Trophoblast cell (in vitro differentiated cells and primary cell): ENCODE measurements at regions not wholly inside any gene's neighbourhood (a gene's known extent, or its start where the extent isn't known, plus 50 kb on each side); places are given as distances from the start of the nearest gene placed in this dataset.

ENCODE experiments used
- DNase-seq, 2 donors: peaks; one replicate each; pipeline ENCODE4 v3.0.0-alpha.2; 2016
- H2AFZ ChIP-seq: 2 replicates; pipeline ENCODE4 v1.6.1; 2013; ENCODE audit warnings: low read length, moderate library complexity, mild to moderate bottlenecking; ENCODE audit not compliant: insufficient read depth, poor library complexity
- H2AK5ac ChIP-seq: 2 replicates; pipeline ENCODE4 v1.6.1; 2013; ENCODE audit warnings: mild to moderate bottlenecking, low read length
- H2BK120ac ChIP-seq: 2 replicates; pipeline ENCODE4 v1.6.1; 2013; ENCODE audit warnings: low read length, mild to moderate bottlenecking, moderate library complexity; ENCODE audit not compliant: insufficient read depth, poor library complexity
- H2BK12ac ChIP-seq: 2 replicates; pipeline ENCODE4 v1.6.1; 2013; ENCODE audit warnings: mild to moderate bottlenecking, low read length, moderate library complexity
- H2BK5ac ChIP-seq: 2 replicates; pipeline ENCODE4 v1.6.1; 2013; ENCODE audit warnings: low read length, low read depth, moderate library complexity, mild to moderate bottlenecking; ENCODE audit not compliant: poor library complexity
- H3K14ac ChIP-seq: 2 replicates; pipeline ENCODE4 v1.6.1; 2013; ENCODE audit warnings: mild to moderate bottlenecking, low read length
- H3K18ac ChIP-seq: 2 replicates; pipeline ENCODE4 v1.6.1; 2013; ENCODE audit warnings: mild to moderate bottlenecking, low read length
- H3K23ac ChIP-seq: 2 replicates; pipeline ENCODE4 v1.6.1; 2013; ENCODE audit warnings: low read length
- H3K27ac ChIP-seq: 2 replicates; pipeline ENCODE4 v1.5.1; 2013; ENCODE audit warnings: low read depth, mild to moderate bottlenecking, inconsistent platforms, low read length, moderate library complexity
- H3K27me3 ChIP-seq: 2 replicates; pipeline ENCODE4 v1.6.1; 2013; ENCODE audit warnings: inconsistent platforms, mild to moderate bottlenecking, low read length, moderate library complexity; ENCODE audit not compliant: insufficient read depth
- H3K36me3 ChIP-seq, 2 experiments: 1 replicate in 1 of 2; 2 replicates in 1 of 2; pipeline ENCODE4 v1.6.1; 2013; ENCODE audit warnings: low read length in 2 of 2, mild to moderate bottlenecking in 2 of 2, moderate library complexity in 1 of 2; ENCODE audit not compliant: insufficient read depth in 2 of 2, control insufficient read depth in 1 of 2
- H3K4ac ChIP-seq: 2 replicates; pipeline ENCODE4 v1.6.1; 2013; ENCODE audit warnings: low read depth, mild to moderate bottlenecking, low read length, moderate library complexity
- H3K4me1 ChIP-seq, 2 experiments: 1 replicate in 1 of 2; 2 replicates in 1 of 2; pipeline ENCODE4 v1.6.1; 2013; ENCODE audit warnings: low read length in 2 of 2, mild to moderate bottlenecking in 2 of 2, moderate library complexity in 1 of 2; ENCODE audit not compliant: insufficient read depth in 2 of 2, control insufficient read depth in 1 of 2
- H3K4me2 ChIP-seq: 2 replicates; pipeline ENCODE4 v1.6.1; 2013; ENCODE audit warnings: inconsistent platforms, mild to moderate bottlenecking, low read length, moderate library complexity
- H3K4me3 ChIP-seq: 2 replicates; pipeline ENCODE4 v1.5.1; 2013; ENCODE audit warnings: mild to moderate bottlenecking, low read depth, low read length, inconsistent platforms
- H3K79me1 ChIP-seq: one replicate; pipeline ENCODE4 v1.6.1; 2013; ENCODE audit warnings: low read length
- H3K79me2 ChIP-seq: 2 replicates; pipeline ENCODE4 v1.6.1; 2013; ENCODE audit warnings: low read length, mild to moderate bottlenecking; ENCODE audit not compliant: control insufficient read depth, insufficient read depth, poor library complexity
- H3K9ac ChIP-seq: 2 replicates; pipeline ENCODE4 v1.6.1; 2013; ENCODE audit warnings: mild to moderate bottlenecking, low read length
- H3K9me3 ChIP-seq: 2 replicates; pipeline ENCODE4 v1.6.1; 2013; ENCODE audit warnings: low read depth, mild to moderate bottlenecking, control low read depth, inconsistent platforms, low read length; ENCODE audit not compliant: insufficient read depth
- H4K12ac ChIP-seq: 2 replicates; pipeline ENCODE4 v1.6.1; 2013; ENCODE audit warnings: low read depth, mild to moderate bottlenecking, low read length, moderate library complexity
- H4K8ac ChIP-seq: 2 replicates; pipeline ENCODE4 v1.6.1; 2013; ENCODE audit warnings: low read depth, mild to moderate bottlenecking, low read length, moderate library complexity
- H4K91ac ChIP-seq: one replicate; pipeline ENCODE4 v1.6.1; 2013; ENCODE audit warnings: low read depth, mild to moderate bottlenecking, low read length, moderate library complexity
- WGBS: extraction: QIAGEN DNeasy Blood & Tissue Kit; methylation state at CpG from one replicate; pipeline ENCODE4 v1.1.7; 2013; ENCODE audit warnings: missing lambda C conversion rate; ENCODE audit not compliant: insufficient read length, insufficient coverage; ENCODE audit errors: extremely low coverage; 5-methylcytosine and 5-hydroxymethylcytosine counted together

DNA sequence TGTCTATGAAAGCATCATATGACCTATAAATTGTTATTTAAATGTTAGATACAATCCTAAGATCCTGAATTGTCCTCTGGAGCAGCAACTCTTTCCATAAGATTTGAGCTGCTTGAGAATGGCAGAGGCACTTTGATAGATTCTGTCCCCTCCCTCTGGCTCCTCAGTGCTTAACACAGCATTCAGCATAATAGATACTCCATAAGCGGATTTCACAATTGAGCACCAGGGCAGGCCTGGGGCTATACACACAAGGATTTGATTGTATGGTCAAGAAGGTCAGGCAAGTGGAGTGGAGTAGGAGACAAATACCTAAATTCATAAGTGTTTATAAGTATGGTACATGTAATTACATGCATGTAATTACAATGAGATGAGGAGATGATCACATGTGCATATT is 96.3 kb downstream of the FOXD1 start:
- no peak overlapping the region for H2AK5ac ChIP-seq
- H3K27me3 ChIP-seq = no peaks in the 10 kb centered on the region
- H3K9me3 ChIP-seq = peaks cover 2% of the 10 kb centered on the region
- WGBS = no CpG with 5 or more reads among the region's 1 CpG
- no peak overlapping the region for H2AFZ ChIP-seq
- DNase-seq = no peak
- no peak overlapping the region for H3K23ac ChIP-seq
- no peak overlapping the region for H3K18ac ChIP-seq
- no peaks in the 10 kb centered on the region for H3K79me2 ChIP-seq
- no peak overlapping the region for H3K4ac ChIP-seq
- H4K12ac ChIP-seq = no peak overlapping the region
- no peak overlapping the region for H3K4me3 ChIP-seq
- no peak overlapping the region for H3K14ac ChIP-seq
- H3K36me3 ChIP-seq = no peaks in the 10 kb centered on the region
- no peak overlapping the region for H3K27ac ChIP-seq
- no peak overlapping the region for H3K4me2 ChIP-seq
- no peak overlapping the region for H2BK12ac ChIP-seq
- H4K8ac ChIP-seq = no peak overlapping the region
- H2BK120ac ChIP-seq = no peak overlapping the region
- no peak overlapping the region for H3K9ac ChIP-seq
- no peak overlapping the region for H2BK5ac ChIP-seq
- H3K79me1 ChIP-seq = no peaks in the 10 kb centered on the region
- no peaks in the 10 kb centered on the region for H3K4me1 ChIP-seq
- H4K91ac ChIP-seq = no peak overlapping the region

DNA sequence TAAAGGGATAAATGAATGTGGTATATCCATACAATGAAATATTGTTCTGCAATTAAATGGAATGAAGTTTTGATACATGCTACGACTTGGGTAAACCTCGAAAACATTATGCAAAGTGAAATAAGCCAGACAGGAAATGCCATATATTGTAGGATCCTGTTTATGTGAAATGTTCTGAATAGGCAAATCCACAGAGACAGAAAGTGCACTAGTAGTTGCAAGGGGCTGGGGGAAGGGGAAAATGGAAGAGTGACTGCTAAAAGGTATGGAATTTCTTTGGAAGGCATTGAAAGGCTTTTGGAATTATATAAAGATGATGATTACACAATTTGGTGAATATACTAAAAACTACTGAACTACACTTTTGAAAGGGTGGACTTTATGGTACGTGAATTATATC is 97.0 kb downstream of the FOXD1 start:
- Histone ChIP-seq H3K18ac (no peak overlapping the region), H3K9ac (no peak overlapping the region), H4K91ac (no peak overlapping the region), H3K27me3 (no peaks in the 10 kb centered on the region), H4K12ac (no peak overlapping the region), H4K8ac (no peak overlapping the region), H3K4ac (no peak overlapping the region), H3K79me2 (no peaks in the 10 kb centered on the region), H2BK5ac (no peak overlapping the region), H2AFZ (no peak overlapping the region), H3K4me1 (no peaks in the 10 kb centered on the region), H2BK12ac (no peak overlapping the region), H3K27ac (no peak overlapping the region), H3K36me3 (no peaks in the 10 kb centered on the region), H3K9me3 (peaks cover 2% of the 10 kb centered on the region), H3K79me1 (no peaks in the 10 kb centered on the region), H2AK5ac (no peak overlapping the region), H2BK120ac (no peak overlapping the region), H3K14ac (no peak overlapping the region), H3K23ac (no peak overlapping the region), H3K4me3 (no peak overlapping the region), H3K4me2 (no peak overlapping the region)
- no peak for DNase-seq
- WGBS = no CpG with 5 or more reads among the region's 3 CpGs

DNA sequence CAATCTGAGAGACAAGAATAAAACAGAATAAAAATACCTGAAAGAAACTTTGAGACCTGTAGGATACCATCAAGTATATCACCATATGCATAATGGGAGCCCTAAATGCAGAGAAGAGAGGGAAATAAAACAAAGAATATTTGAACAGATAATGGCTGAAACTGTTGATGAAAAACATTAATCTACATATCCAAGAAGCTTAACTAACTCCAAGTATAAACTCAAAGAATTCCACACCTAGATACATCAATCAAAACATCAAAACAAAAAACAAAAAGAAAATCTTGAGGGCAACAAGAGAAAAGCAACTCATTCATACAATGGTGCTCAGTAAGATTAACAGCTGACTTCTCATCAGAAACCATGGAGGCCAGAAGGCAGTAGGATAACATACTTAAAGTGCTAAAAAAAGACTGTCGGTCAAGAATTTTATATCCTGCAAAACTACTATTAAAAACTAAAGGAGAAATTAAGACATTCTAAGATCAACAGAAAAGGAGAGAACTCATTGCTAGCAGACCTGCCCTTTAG is 101.6 kb downstream of the FOXD1 start:
- no CpG with 5 or more reads among the region's 1 CpG for WGBS
- no peak overlapping the region for H3K4me2 ChIP-seq
- H3K79me1 ChIP-seq = no peaks in the 10 kb centered on the region

DNA sequence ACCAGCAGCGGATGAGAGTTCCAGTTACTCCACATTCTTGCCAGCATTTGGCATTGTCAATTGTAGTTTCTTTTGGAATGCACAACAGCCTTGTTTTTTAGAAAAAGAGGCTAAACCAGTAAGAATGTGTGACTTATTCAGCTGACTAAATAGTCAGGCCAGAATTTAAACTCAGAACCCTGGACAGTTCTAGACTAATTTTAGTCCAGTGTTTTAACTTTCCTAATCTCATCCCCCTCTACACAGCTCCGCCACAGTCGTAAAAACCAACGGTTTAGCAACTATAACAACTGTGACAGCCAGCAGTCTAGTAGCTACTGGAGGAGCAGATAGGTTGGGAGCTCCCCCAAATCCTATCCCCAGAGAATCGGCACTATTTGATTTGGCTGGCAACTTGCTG is 103.7 kb downstream of the FOXD1 start:
- Histone ChIP-seq H2BK120ac (no peak overlapping the region), H3K4ac (no peak overlapping the region), H3K4me1 (no peaks in the 10 kb centered on the region), H3K79me2 (no peaks in the 10 kb centered on the region), H2AK5ac (no peak overlapping the region), H4K8ac (no peak overlapping the region), H3K14ac (no peak overlapping the region), H3K4me2 (no peak overlapping the region), H3K79me1 (no peaks in the 10 kb centered on the region), H3K27ac (no peak overlapping the region), H3K4me3 (no peak overlapping the region), H3K18ac (no peak overlapping the region), H3K9ac (no peak overlapping the region), H2BK5ac (no peak overlapping the region), H3K23ac (no peak overlapping the region), H2AFZ (no peak overlapping the region), H4K91ac (no peak overlapping the region), H4K12ac (no peak overlapping the region), H3K9me3 (no peaks in the 10 kb centered on the region), H2BK12ac (no peak overlapping the region), H3K36me3 (no peaks in the 10 kb centered on the region), H3K27me3 (no peaks in the 10 kb centered on the region)
- DNase-seq = peak in 1 of 2 donors; percentile 37
- WGBS = no CpG with 5 or more reads among the region's 5 CpGs

More for the DNA sequence above, 101.6 kb downstream of the FOXD1 start:
- Histone ChIP-seq H2AFZ (no peak overlapping the region), H3K9me3 (no peaks in the 10 kb centered on the region), H3K18ac (no peak overlapping the region), H3K27ac (no peak overlapping the region), H2BK12ac (no peak overlapping the region), H4K91ac (no peak overlapping the region), H3K4me3 (no peak overlapping the region), H3K14ac (no peak overlapping the region), H2AK5ac (no peak overlapping the region), H3K36me3 (no peaks in the 10 kb centered on the region), H3K79me2 (no peaks in the 10 kb centered on the region), H3K27me3 (no peaks in the 10 kb centered on the region), H4K8ac (no peak overlapping the region), H3K23ac (no peak overlapping the region), H2BK5ac (no peak overlapping the region), H3K4me1 (no peaks in the 10 kb centered on the region), H2BK120ac (no peak overlapping the region), H3K9ac (no peak overlapping the region), H3K4ac (no peak overlapping the region), H4K12ac (no peak overlapping the region)
- no peak for DNase-seq
